HepG2 (cell line): ENCODE measurements at regions not wholly inside any gene's neighbourhood (a gene's known extent, or its start where the extent isn't known, plus 50 kb on each side); places are given as distances from the start of the nearest gene placed in this dataset.

Source experiments
- ATAC-seq: fragments of 200-7000 bp; cut with Tn5 transposase; 3 replicates; pipeline ENCODE4 v1.9.1; 2020; ENCODE audit warnings: mild to moderate bottlenecking, moderate library complexity
- BruUV-seq: library from RNA; stranded (reverse); fragments of 400-500 nt; replicated peaks from 2 replicates; lab custom pipeline; 2021; lab: Mats Ljungman, UMichigan
- CTCF ChIA-PET: fragments of 300-600 bp; formaldehyde crosslinking; extraction: SDS; loops from one replicate; lab custom pipeline; 2021; ENCODE audit warnings: low total read pairs, inconsistent platforms, low intra/inter-chr PET ratio; lab: Yijun Ruan, JAX
- POLR2A ChIA-PET: fragments of 350-600 bp; sonication (Branson Sonifier 250); formaldehyde crosslinking; loops from one replicate; lab custom pipeline; 2020; ENCODE audit warnings: antibody characterized with exemption, inconsistent platforms; lab: Yijun Ruan, JAX
- DNase-seq: peaks from one replicate; pipeline ENCODE4 v3.0.0-alpha.2; 2015; ENCODE audit warnings: low spot score
- FAIRE-seq: peaks from 3 replicates; lab custom pipeline; 2011; peaks lifted over from hg19 to GRCh38; lab: Jason Lieb, UNC
- H2AFZ ChIP-seq: one replicate; pipeline ENCODE4 v1.6.1; 2011; ENCODE audit warnings: low read length, inconsistent platforms
- H3K27ac ChIP-seq: fragments of 300-600 bp; 3 replicates; pipeline ENCODE4 v1.8.0; 2011; ENCODE audit warnings: mixed run types, mild to moderate bottlenecking, mixed read lengths, low read length, inconsistent platforms; ENCODE audit not compliant: insufficient read depth; ENCODE audit errors: extremely low read length
- H3K27me3 ChIP-seq, 2 experiments: fragments of 200-600 bp in 1 of 2; 2 replicates in 1 of 2; 3 replicates in 1 of 2; pipeline versions ENCODE4 v1.6.0 to v1.8.0; 2011; ENCODE audit warnings: low read length in 2 of 2, mild to moderate bottlenecking in 2 of 2, moderate library complexity in 2 of 2, inconsistent platforms in 1 of 2; ENCODE audit not compliant: insufficient read depth in 2 of 2, control insufficient read depth in 1 of 2
- H3K36me3 ChIP-seq, 2 experiments: fragments of 200-600 bp in 1 of 2; replicated peaks in 1 of 2; 2 replicates in 1 of 2; 3 replicates in 1 of 2; pipeline versions ENCODE4 v1.5.1 to v1.8.0; 2011; ENCODE audit warnings: low read length in 2 of 2, inconsistent platforms in 1 of 2; ENCODE audit not compliant: insufficient read depth in 2 of 2, control insufficient read depth in 1 of 2
- H3K4me1 ChIP-seq: 2 replicates; pipeline ENCODE4 v1.5.1; 2012; ENCODE audit warnings: low read length, inconsistent platforms; ENCODE audit not compliant: insufficient read depth
- H3K4me2 ChIP-seq: 2 replicates; pipeline ENCODE4 v1.6.0; 2011; ENCODE audit warnings: low read depth, low read length, inconsistent platforms
- H3K4me3 ChIP-seq, 3 experiments: fragments of 200-600 bp in 1 of 3; sonication (generic), shearing (Covaris generic) in 1 of 3; replicated peaks in 1 of 3; 2 replicates each; pipeline ENCODE4 v1.5.1; 2011 to 2016; ENCODE audit warnings: low read length in 3 of 3, inconsistent platforms in 2 of 3, low read depth in 2 of 3, mild to moderate bottlenecking in 2 of 3, control low read depth in 1 of 3, mixed read lengths in 1 of 3; ENCODE audit not compliant: insufficient read depth in 1 of 3
- H3K79me2 ChIP-seq: one replicate; pipeline ENCODE4 v1.6.1; 2011; ENCODE audit warnings: low read length, inconsistent platforms; ENCODE audit not compliant: insufficient read depth
- H3K9ac ChIP-seq: 2 replicates; pipeline ENCODE4 v1.6.0; 2011; ENCODE audit warnings: mild to moderate bottlenecking, low read depth, low read length, inconsistent platforms; ENCODE audit not compliant: insufficient read depth
- H3K9me3 ChIP-seq: 2 replicates; pipeline ENCODE4 v1.5.1; 2012; ENCODE audit warnings: mild to moderate bottlenecking, low read length
- H4K20me1 ChIP-seq: 2 replicates; pipeline ENCODE4 v1.6.0; 2011; ENCODE audit warnings: inconsistent platforms, mild to moderate bottlenecking, low read length, moderate library complexity; ENCODE audit not compliant: insufficient read depth
- DPF2 ChIP-seq: sonication (generic); formaldehyde crosslinking; IDR thresholded peaks from 2 replicates; pipeline ENCODE4 v1.4.0; 2020; ENCODE audit warnings: mild to moderate bottlenecking, low read depth, missing genetic modification reagents, borderline replicate concordance
- FOXK2 ChIP-seq: fragments of 450-650 bp; IDR thresholded peaks from 2 replicates; pipeline ENCODE4 v1.6.1; 2016
- HES4 ChIP-seq: sonication (generic); formaldehyde crosslinking; IDR thresholded peaks from 2 replicates; pipeline ENCODE4 v1.9.0; 2021; ENCODE audit warnings: mild to moderate bottlenecking, missing genetic modification reagents, borderline replicate concordance
- REST ChIP-seq, 2 experiments: IDR thresholded peaks; 2 replicates each; pipeline ENCODE4 v1.6.1; 2011 to 2012; ENCODE audit warnings: low read length in 2 of 2, borderline replicate concordance in 1 of 2, low read depth in 1 of 2, mild to moderate bottlenecking in 1 of 2, moderate library complexity in 1 of 2
- RNF2 ChIP-seq: fragments of 450-650 bp; conservative IDR thresholded peaks from 2 replicates; pipeline ENCODE4 v1.6.1; 2016; ENCODE audit warnings: low read depth
- ZFAT ChIP-seq: sonication (generic); formaldehyde crosslinking; conservative IDR thresholded peaks from 2 replicates; pipeline ENCODE4 v1.8.1; 2023; ENCODE audit warnings: missing genetic modification reagents, inconsistent platforms
- ZNF512 ChIP-seq: sonication (generic); formaldehyde crosslinking; IDR thresholded peaks from 2 replicates; pipeline ENCODE4 v1.4.0; 2020; ENCODE audit warnings: mild to moderate bottlenecking, missing genetic modification reagents
- ZNF670 ChIP-seq: sonication (generic); formaldehyde crosslinking; IDR thresholded peaks from 2 replicates; pipeline ENCODE4 v1.8.0; 2022; ENCODE audit warnings: mild to moderate bottlenecking, missing genetic modification reagents, borderline replicate concordance
- in situ Hi-C: cut with HindIII; loops from 2 replicates; pipeline ENCODE4 v1.10.0; 2017; ENCODE audit warnings: low pct_unique_long_range_greater_than_20kb; ENCODE audit not compliant: extremely low pct_ligation_motif_present
- intact Hi-C: fragments of 100-400 bp; cut with micrococcal nuclease; formaldehyde crosslinking; loops from one replicate; pipeline ENCODE4 v1.10.0; 2022; ENCODE audit not compliant: unreplicated experiment

DNA sequence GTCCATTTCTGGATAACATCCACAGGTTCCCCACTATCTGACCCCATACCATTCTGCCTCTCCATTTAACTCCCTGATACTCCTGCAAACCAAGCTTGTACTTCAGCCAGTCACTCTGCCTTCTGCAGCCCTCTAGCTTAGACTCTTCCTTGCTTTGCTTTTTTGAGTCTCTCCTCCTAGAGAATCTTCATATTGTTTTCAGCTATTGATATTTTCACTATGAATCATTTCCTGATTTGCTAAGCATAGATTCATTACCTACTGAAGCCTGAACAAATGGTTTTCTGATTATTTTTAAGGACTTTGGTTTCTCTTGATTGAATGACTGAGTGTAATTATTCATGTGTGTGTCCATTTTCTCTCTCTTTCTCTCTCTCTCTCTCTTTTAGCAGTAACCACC is 2102.3 kb upstream of the CELF4 start:
- CTCF ChIA-PET: no interaction called here
- intact Hi-C loops (no loop called here), in situ Hi-C loops (no loop called here)

More for the DNA sequence above, 2102.3 kb upstream of the CELF4 start:
- POLR2A ChIA-PET: no interaction called here
- no peaks in the 10 kb centered on the region for H3K9me3 ChIP-seq
- no peak overlapping the region for H2AFZ ChIP-seq
- no peak overlapping the region for H3K9ac ChIP-seq
- no peak overlapping the region for H3K4me3 ChIP-seq
- FAIRE-seq (no peak), DNase-seq (no peak), ATAC-seq (no peak)
- H3K36me3 ChIP-seq: no peaks in the 10 kb centered on the region
- H4K20me1 ChIP-seq: no peaks in the 10 kb centered on the region
- no peak overlapping the region for H3K4me2 ChIP-seq
- no peaks in the 10 kb centered on the region for H3K4me1 ChIP-seq
- no peak for TF ChIP-seq HES4 (CRISPR knock-in tag)
- TF ChIP-seq REST (IDR thresholded peaks at IDR 0.05; ENCODE audit: borderline replicate concordance in 1 of 2, low read depth in 1 of 2, low read length in 2 of 2): no peak
- no peak for TF ChIP-seq FOXK2
- no peak for TF ChIP-seq ZFAT
- TF ChIP-seq DPF2 (CRISPR knock-in tag): no peak
- no peak for TF ChIP-seq ZNF670 (CRISPR knock-in tag)
- TF ChIP-seq ZNF512: no peak
- no peak for TF ChIP-seq RNF2
- H3K79me2 ChIP-seq: no peaks in the 10 kb centered on the region
- BruUV-seq: no TSS peak
- H3K27ac ChIP-seq: no peak overlapping the region
- H3K27me3 ChIP-seq: no peaks in the 10 kb centered on the region
